ENCODE measurements at regions not wholly inside any gene's neighbourhood (a gene's known extent, or its start where the extent isn't known, plus 50 kb on each side); places are given as distances from the start of the nearest gene placed in this dataset.
"Not testable (repeated sequence)": the region's sequence is repeated elsewhere in the genome, so short reads cannot be mapped to it uniquely, and the experiment has no call there.

GRCh38 chr14:89104171-89104817 lies 279.8 kb downstream of the TTC8 start:
- not testable (repeated sequence) for TF ChIP-seq USF2 (CRISPR knock-in tag; IDR thresholded peaks at IDR 0.05); CTCF (IDR thresholded peaks at IDR 0.05); ATF3 (CRISPR knock-in tag; conservative IDR thresholded peaks at IDR 0.05); IRF2 (CRISPR knock-in tag; IDR thresholded peaks at IDR 0.05; ENCODE audit: borderline replicate concordance, low read depth); TEAD1 (CRISPR knock-in tag; IDR thresholded peaks at IDR 0.05); ATF2 (CRISPR knock-in tag; IDR thresholded peaks at IDR 0.05; ENCODE audit: borderline replicate concordance, low read depth); MAX (CRISPR knock-in tag; IDR thresholded peaks at IDR 0.05); CREB1 (CRISPR knock-in tag; IDR thresholded peaks at IDR 0.05); SP1 (CRISPR knock-in tag; conservative IDR thresholded peaks at IDR 0.05)
- TF ChIP-seq, protein P1, sequence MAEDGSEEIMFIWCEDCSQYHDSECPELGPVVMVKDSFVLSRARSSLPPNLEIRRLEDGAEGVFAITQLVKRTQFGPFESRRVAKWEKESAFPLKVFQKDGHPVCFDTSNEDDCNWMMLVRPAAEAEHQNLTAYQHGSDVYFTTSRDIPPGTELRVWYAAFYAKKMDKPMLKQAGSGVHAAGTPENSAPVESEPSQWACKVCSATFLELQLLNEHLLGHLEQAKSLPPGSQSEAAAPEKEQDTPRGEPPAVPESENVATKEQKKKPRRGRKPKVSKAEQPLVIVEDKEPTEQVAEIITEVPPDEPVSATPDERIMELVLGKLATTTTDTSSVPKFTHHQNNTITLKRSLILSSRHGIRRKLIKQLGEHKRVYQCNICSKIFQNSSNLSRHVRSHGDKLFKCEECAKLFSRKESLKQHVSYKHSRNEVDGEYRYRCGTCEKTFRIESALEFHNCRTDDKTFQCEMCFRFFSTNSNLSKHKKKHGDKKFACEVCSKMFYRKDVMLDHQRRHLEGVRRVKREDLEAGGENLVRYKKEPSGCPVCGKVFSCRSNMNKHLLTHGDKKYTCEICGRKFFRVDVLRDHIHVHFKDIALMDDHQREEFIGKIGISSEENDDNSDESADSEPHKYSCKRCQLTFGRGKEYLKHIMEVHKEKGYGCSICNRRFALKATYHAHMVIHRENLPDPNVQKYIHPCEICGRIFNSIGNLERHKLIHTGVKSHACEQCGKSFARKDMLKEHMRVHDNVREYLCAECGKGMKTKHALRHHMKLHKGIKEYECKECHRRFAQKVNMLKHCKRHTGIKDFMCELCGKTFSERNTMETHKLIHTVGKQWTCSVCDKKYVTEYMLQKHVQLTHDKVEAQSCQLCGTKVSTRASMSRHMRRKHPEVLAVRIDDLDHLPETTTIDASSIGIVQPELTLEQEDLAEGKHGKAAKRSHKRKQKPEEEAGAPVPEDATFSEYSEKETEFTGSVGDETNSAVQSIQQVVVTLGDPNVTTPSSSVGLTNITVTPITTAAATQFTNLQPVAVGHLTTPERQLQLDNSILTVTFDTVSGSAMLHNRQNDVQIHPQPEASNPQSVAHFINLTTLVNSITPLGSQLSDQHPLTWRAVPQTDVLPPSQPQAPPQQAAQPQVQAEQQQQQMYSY (CRISPR knock-in tag; IDR thresholded peaks at IDR 0.05) = not testable (repeated sequence)
- TF ChIP-seq, protein P2, sequence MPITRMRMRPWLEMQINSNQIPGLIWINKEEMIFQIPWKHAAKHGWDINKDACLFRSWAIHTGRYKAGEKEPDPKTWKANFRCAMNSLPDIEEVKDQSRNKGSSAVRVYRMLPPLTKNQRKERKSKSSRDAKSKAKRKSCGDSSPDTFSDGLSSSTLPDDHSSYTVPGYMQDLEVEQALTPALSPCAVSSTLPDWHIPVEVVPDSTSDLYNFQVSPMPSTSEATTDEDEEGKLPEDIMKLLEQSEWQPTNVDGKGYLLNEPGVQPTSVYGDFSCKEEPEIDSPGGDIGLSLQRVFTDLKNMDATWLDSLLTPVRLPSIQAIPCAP (CRISPR knock-in tag; IDR thresholded peaks at IDR 0.05) = not testable (repeated sequence)
